HFFc6 (cell line): ENCODE measurements at regions not wholly inside any gene's neighbourhood (a gene's known extent, or its start where the extent isn't known, plus 50 kb on each side); places are given as distances from the start of the nearest gene placed in this dataset.

Source experiments
- DNase-seq: peaks from one replicate; pipeline ENCODE4 v3.0.0-alpha.2; 2018
- H3K27ac Mint-ChIP-seq: 2 replicates; pipeline ENCODE4 v1.8.0; 2020; ENCODE audit warnings: mild to moderate bottlenecking, mixed read lengths
- H3K27me3 Mint-ChIP-seq: 2 replicates; pipeline ENCODE4 v1.8.0; 2021; ENCODE audit warnings: mild to moderate bottlenecking, moderate library complexity, mixed read lengths; ENCODE audit not compliant: insufficient read depth
- H3K36me3 Mint-ChIP-seq: 2 replicates; pipeline ENCODE4 v1.8.0; 2021; ENCODE audit warnings: low read depth, mixed read lengths
- H3K4me1 Mint-ChIP-seq: 2 replicates; pipeline ENCODE4 v1.8.0; 2020; ENCODE audit warnings: low read depth, mixed read lengths
- H3K4me3 Mint-ChIP-seq: 2 replicates; pipeline ENCODE4 v1.8.0; 2020; ENCODE audit warnings: mild to moderate bottlenecking, moderate library complexity, mixed read lengths
- H3K9me3 Mint-ChIP-seq: 2 replicates; pipeline ENCODE4 v1.8.0; 2020; ENCODE audit warnings: mild to moderate bottlenecking, mixed read lengths
- CTCF ChIP-seq: fragments of 200-600 bp; sonication (generic); IDR thresholded peaks from 2 replicates; pipeline ENCODE4 v1.5.0; 2021; ENCODE audit warnings: antibody characterized with exemption, mild to moderate bottlenecking

GRCh38 chr9:108803428-108804065 is 52.2 kb downstream of the ACTL7B start:
- no peak for DNase-seq
- no peak for TF ChIP-seq CTCF
- no peak overlapping the region for H3K27ac Mint-ChIP-seq
- H3K36me3 Mint-ChIP-seq: no peaks in the 10 kb centered on the region
- no peaks in the 10 kb centered on the region; the same call in none of the 2 replicates for H3K27me3 Mint-ChIP-seq
- H3K4me3 Mint-ChIP-seq: no peak overlapping the region
- no peaks in the 10 kb centered on the region for H3K4me1 Mint-ChIP-seq
- H3K9me3 Mint-ChIP-seq: no peaks in the 10 kb centered on the region

- no peak for TF ChIP-seq CTCF
- Mint-ChIP-seq H3K27me3 (no peaks in the 10 kb centered on the region; the same call in none of the 2 replicates), H3K4me3 (no peak overlapping the region), H3K9me3 (no peaks in the 10 kb centered on the region), H3K27ac (no peak overlapping the region), H3K4me1 (no peaks in the 10 kb centered on the region), H3K36me3 (no peaks in the 10 kb centered on the region)
- DNase-seq: no peak
Measured at GRCh38 chr9:108802967-108803366, 52.8 kb downstream of the ACTL7B start.

GRCh38 chr9:108801949-108802348 is 53.8 kb downstream of the ACTL7B start:
- Mint-ChIP-seq H3K27ac (no peak overlapping the region), H3K4me3 (no peak overlapping the region), H3K27me3 (no peaks in the 10 kb centered on the region; the same call in none of the 2 replicates), H3K4me1 (no peaks in the 10 kb centered on the region), H3K36me3 (no peaks in the 10 kb centered on the region), H3K9me3 (no peaks in the 10 kb centered on the region; the same call in 1 of the 2 replicates)
- no peak for TF ChIP-seq CTCF
- DNase-seq: no peak

GRCh38 chr9:108800632-108801099 is 55.1 kb downstream of the ACTL7B start:
- no peak overlapping the region for H3K4me3 Mint-ChIP-seq

GRCh38 chr9:108793573-108793972 is 62.2 kb downstream of the ACTL7B start:
- H3K9me3 Mint-ChIP-seq: peaks cover 14% of the 10 kb centered on the region
- H3K36me3 Mint-ChIP-seq: no peaks in the 10 kb centered on the region
- no peak overlapping the region for H3K4me3 Mint-ChIP-seq
- no peaks in the 10 kb centered on the region for H3K4me1 Mint-ChIP-seq
- no peak for DNase-seq
- no peak overlapping the region for H3K27ac Mint-ChIP-seq
- no peak for TF ChIP-seq CTCF
- no peaks in the 10 kb centered on the region for H3K27me3 Mint-ChIP-seq

More at GRCh38 chr9:108800632-108801099, 55.1 kb downstream of the ACTL7B start:
- no peak for TF ChIP-seq CTCF
- DNase-seq: no peak
- H3K27ac Mint-ChIP-seq: no peak overlapping the region
- no peaks in the 10 kb centered on the region; the same call in none of the 2 replicates for H3K27me3 Mint-ChIP-seq
- H3K36me3 Mint-ChIP-seq: no peaks in the 10 kb centered on the region
- no peaks in the 10 kb centered on the region for H3K4me1 Mint-ChIP-seq
- no peaks in the 10 kb centered on the region; the same call in 1 of the 2 replicates for H3K9me3 Mint-ChIP-seq
